AG08395 (cell line): ENCODE measurements at regions not wholly inside any gene's neighbourhood (a gene's known extent, or its start where the extent isn't known, plus 50 kb on each side); places are given as distances from the start of the nearest gene placed in this dataset.

Experiments used
- DNase-seq: peaks from one replicate; pipeline ENCODE4 v3.0.0; 2012; ENCODE audit warnings: mixed read lengths, low spot score

DNA sequence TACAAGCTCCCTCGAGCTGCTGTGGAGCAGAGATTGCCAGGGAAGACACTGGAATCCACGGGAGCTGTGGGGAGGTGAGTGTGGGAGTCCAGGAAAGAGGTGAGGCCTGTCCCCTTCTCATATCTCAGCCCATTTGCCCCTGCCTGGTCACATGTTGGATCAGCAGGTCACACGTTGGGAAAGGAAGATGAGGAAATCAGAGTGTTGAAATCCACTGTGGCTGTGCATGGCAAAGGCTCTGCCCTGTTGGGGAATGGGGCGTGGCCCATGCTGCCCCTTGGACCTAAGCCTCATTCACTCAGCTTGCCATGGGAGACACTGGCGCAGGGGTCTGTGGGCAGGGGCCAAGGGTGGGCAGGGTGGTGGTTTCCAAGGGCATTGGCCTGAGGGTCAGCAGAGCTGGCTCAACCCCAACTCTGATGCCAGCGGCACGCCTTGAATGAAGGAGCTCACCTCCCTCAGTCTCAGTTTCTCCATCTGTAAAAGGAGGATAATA lies 85.4 kb upstream of the CPEB4 start:
- peak; percentile 24 for DNase-seq

DNA sequence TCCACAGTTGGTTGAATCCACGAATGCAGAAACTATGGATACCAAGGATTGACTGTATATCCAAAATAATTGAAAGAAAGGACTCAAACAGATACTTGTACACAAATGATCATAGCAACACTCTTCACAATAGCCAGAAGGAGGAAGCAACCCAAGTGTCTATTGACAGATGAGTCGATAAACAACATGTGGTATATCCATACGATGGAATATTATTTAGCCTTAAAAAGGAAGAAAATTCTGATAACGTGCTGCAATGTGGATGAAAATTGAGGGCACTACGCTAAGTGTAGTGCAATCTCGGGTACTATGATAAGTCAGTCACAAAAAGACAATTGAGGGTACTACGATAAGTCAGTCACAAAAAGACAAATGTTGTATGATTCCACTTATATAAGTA lies 83.6 kb upstream of the CPEB4 start:
- no peak for DNase-seq

DNA sequence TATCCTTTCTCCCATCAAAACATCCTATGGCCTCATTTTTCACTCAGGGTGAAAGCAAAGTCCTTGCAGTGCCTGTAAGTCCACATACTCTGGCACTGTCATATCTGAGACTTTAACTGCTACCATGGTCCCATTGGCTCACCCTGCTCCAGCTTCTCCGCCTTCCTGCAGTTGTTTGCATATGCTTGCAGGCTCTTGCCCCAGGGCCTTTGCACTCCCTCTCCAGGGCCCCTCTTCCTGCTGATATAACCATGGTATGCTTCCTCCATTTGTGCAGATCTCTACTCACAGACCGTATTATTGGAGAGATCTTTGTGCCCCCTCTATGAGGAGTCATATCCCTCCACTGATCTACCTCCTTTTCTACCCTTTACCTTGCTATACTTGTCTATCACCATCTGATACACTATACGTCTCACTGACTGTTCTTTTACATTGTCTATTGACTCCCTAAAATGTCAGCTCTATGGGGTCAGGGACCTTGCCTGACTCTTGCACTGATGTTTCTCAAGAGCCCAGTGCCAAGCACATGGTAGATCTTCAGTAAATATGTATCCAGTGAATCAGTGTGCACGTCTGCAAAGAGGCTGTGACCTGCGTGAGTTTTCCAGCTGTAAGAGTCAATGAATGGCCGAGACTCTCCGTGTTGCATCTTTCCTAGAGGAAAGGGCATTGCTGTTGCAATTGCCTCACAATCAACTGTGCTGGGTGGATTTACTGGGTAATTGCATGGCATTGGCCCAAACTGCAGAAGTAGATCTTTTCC lies 81.7 kb upstream of the CPEB4 start:
- DNase-seq, result no peak

DNA sequence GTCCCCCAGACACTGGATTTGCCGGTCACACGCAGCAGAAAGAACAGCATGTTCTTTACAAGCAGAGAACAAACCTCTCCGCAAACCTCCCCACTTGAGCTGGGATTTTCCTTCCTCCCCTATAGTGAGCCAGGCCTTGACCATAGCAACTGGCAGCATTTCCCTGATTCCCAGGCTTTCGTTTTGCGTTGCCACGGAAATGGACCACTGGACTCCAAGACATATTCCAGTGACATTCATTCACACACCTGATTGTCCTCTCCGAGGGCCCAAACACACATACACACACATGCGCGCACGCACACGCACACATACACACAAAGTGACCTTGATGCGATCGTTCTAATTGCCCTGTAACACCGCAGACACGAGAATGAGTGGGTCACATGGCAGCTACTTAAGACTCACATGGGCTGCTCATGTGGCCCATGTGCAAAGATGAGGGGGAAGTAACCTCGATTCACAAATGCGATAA lies 80.9 kb upstream of the CPEB4 start:
- DNase-seq, result no peak

DNA sequence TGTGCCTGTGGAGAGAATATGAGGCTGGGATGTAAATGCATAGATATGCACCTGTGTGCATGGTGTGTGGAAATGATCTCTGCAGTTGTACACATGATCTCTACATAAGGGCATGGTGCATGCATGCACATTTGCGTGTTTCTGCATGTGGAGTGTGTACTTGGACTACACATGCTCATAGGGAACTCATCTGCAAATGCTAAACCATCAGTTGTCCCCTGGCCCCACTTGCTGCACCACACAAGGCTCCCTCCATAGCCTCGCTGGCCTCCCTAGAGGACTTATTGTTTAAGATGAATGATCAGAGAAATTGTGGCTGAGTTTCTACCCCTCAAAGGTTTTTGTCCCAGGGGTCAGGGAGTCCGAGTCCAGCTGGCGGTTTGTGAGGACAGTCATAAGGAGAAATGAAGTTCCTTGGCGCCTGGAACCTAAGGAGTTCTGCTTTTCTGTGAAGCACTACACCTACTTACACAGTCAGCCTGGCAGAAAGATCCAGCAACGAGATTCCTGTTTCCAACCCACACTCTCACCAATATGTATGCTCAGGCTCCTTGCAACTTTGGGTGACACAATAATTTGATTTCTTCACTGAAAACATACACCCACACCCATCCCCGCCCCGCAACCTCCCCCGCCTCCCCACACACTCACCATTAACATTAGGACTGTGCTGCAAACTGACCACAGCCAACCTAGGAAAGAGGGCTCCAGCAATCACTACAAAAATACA lies 79.9 kb upstream of the CPEB4 start:
- no peak for DNase-seq

DNA sequence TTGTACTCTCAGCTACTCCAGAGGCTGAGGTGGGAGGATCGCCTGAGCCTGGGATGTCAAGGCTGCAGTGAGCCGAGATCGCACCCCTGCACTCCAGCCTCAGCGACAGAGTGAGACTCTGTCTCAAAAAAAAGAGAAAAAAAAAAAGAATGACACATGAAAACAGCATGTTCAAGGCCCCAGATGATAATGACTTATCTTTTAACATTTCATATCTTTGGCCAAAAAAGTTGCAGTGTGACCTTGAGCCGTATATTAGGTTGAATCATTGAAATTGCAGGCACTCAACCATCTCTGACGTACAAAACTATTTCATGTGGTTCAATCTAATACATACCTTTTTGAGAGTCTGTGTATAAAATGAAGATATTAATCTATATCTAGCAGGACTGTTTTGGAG lies 79.1 kb upstream of the CPEB4 start:
- DNase-seq, result no peak

DNA sequence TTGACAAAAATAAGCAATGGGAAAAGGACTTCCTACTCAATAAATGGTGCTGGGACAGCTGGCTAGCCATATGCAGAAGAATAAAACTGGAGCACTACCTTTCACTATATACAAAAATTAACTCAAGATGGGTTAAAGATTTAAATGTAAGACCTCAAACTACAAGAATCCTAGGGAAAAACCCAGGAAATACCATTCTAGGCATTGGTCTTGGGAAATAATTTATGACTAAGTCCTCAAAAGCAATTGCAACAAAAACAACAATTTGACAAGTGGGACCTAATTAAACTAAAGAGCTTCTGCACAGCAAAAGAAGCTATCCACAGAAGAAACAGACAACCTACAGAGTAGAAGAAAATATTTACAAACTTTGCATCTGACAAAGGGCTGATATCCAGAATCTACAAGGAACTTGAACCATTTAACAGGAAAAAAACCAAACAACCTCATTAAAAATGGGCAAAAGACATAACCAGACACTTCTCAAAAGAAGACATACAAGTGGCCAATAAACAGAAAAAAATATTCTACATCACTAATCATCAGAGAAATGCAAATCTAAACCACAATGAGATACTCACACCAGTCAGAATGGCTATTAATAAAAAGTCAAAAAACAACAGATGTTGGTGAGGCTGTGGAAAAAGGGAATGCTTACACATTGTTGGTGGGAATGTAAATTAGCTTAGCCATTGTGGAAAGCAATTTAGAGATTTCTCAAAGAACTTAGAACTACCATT lies 75.2 kb upstream of the CPEB4 start:
- DNase-seq, result no peak

DNA sequence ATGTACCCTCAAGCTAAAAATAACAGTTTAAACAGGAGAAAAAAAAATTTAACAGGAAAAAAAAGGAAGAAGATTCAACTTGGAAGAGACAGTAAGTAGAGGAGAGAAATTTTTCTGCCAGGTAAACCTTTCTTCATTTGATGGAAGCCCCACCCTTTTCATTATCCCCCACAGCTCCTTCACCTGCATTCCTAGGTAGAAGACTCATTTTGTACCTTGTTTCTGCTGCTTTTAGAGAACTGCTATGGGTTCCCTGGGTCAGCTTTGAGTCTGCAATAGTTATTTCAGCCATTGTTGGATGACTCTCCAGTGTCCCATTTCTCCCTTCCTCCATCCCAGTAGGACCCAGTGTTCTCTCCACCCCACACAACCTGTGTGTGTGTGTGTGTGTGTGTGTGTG lies 74.1 kb upstream of the CPEB4 start:
- no peak for DNase-seq

DNA sequence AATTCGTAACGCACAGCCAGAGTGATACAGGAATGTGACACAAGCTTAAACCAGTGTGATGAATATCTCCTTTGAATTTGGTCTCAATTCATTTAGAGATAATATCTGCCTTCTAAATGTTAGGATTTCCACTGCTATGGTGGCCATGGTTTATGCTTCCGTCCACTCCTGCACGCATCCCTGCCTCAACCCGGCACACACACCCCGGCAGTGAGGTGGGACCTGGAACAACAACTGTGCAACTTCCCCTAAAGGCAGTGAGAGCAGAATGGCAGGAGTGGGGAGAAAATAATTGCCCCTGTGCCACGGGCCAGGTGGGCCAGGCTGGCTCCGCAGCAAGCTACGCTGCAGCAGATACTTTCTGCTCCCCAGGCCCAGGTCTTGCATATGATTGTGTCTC lies 72.6 kb upstream of the CPEB4 start:
- no peak for DNase-seq

DNA sequence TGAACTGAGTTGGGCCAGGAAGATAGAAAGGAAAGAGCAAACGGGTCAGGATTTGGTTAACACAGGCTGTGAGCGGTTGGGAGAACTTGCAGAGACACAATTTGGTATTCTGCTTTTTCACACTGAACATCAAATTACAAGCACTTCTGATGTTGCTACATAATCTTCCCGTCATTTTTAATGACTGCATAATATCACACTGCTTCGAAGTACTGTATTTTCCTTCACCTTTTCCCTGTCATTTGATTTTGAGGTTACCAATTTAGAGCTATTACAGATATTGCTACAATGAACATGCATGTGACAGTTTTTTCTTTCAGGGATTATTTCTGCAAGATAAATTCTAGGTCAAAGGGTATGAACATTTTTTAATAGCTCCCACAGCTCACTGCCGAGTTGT lies 71.4 kb upstream of the CPEB4 start:
- no peak for DNase-seq

DNA sequence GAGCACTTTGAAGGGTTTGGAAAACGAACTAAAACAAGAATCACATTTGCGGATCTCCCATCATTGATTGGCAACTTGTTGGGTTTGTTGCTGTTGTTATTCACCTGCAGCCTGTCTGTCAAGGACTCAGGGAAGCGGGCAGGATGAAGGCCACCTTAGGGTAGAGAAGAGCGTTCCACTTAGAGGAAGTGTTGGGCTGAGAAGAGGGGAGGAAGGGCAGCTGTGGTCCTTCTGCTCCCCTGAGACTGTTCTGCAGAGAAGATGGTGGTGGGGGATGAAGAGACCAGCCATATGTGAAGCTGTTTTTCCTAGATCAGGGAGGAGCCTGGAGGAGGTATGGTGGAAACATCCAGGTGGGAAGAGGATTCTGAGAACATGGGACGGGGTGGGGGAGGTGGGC lies 70.6 kb upstream of the CPEB4 start:
- no peak for DNase-seq

DNA sequence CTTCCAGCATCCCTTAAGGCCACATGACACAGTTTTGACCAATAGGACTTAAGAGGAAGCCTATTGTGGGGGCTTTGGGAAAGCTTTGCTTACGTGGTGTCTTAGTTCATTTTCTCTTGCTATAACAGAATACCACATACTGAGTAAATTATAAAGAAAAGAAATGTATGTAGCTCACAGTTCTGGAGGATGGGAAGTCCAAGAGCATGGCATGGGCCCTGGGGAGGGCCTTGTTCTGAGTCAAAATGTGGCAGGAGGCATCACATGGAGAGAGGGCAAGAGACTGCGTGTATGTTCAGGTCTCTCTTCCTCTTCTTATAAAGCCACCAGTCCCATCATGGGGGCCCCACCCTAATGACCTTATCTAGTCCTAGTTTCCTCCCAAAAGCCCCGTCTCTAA lies 68.6 kb upstream of the CPEB4 start:
- DNase-seq, result no peak

DNA sequence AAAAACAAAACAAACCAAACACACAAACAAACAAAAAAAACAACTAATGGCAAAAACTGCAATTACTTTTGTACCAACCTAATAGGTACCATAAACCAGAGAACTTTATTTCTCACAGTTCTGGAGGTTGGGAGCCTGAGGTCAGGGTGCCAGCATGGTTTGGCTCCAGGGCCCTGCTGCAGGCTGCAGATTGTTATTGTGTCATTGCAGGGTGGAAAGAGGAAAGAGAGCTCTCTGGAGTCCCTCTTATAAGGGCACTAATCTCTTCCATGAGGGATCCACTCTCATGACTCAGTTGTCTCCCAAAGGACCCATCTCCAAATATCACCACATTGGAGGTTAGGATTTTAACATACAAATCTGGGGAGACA lies 64.9 kb upstream of the CPEB4 start:
- DNase-seq, result no peak

DNA sequence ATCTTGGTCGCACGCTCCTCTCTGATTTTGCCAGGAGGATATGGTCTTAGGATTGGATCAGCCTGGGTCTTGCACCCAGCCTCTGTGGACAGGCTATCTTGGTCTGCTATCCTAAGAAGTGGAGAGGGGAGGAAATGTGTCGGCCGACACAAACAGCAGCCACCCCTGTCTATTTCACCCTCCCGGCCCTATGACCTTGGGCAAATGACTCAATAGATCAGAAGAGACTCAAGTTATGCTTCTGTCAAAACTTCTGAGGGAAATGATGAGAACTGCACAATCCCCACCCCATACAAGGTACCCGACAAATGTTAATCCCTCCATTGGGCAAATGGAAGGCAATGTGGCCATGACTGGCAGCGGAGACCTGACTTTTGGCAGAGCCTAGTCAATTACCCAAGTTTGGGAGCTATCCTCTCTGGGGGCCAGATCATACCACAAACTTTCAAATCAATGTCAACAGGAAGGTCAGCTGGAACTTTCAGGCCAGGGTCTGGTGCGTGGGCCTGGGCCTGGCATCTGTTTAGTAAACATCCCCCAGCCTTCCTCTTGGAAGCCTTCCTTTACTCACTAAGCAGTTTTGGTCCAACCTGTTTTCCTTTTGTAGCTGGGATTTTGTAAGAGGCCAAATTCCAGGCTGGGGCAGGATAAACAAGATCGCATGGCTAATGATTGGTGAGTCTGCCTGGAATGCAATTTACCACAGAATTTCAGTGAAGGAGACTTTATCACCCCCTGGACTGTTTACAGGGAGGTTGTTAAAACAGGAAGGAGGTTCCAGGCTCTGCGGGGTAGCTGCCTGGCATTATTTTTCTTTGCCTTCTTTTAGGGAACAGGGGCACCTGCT lies 64.2 kb upstream of the CPEB4 start:
- DNase-seq, result peak; percentile 92

DNA sequence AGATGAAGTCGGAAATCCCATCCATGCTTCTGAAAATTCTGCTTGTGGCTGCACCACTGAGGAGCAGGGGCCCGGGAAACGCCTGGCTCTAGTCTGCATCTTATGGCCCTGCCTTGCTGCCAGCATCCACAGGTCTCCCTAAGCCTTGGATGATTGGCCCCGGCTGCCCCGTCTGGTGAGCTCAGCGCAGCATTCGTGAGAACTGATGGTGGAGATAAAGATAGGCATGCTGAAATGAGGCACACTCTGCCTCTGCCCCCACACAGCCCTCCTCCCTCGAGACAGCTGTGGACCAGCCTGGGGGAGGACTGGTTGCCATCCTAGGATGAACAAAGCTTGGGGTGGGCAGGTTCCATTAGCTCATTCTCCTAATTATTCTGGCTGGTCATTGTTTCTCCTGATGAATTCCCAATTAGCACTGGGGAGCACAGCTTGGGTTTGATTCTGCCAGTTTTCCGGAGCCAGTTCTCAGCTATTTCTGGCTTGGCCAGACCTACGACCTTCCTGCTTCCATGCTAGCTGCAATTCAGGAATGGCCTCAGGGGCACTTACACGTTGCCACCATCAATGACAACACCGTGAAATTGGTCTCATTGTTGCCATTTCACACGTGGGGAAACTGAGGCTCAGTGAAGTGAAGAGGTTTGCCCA lies 62.8 kb upstream of the CPEB4 start:
- DNase-seq, result peak; percentile 42

DNA sequence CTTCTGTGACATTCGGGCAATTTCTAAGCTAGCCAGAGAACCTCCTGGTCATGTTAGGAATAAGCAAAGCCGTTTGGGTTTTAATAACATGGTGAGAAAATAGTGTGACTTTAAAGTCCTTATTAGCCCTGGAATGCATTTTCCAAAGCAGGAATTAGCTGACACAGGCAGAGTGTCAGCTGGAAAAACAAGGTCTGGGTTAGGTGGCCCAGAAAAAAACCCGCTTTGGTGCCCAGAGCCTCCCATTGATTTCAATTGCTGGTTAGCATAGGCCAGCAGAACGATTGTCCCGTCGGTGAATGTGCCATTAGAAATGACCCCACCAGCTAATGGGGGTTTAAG lies 62.1 kb upstream of the CPEB4 start:
- DNase-seq, result no peak

DNA sequence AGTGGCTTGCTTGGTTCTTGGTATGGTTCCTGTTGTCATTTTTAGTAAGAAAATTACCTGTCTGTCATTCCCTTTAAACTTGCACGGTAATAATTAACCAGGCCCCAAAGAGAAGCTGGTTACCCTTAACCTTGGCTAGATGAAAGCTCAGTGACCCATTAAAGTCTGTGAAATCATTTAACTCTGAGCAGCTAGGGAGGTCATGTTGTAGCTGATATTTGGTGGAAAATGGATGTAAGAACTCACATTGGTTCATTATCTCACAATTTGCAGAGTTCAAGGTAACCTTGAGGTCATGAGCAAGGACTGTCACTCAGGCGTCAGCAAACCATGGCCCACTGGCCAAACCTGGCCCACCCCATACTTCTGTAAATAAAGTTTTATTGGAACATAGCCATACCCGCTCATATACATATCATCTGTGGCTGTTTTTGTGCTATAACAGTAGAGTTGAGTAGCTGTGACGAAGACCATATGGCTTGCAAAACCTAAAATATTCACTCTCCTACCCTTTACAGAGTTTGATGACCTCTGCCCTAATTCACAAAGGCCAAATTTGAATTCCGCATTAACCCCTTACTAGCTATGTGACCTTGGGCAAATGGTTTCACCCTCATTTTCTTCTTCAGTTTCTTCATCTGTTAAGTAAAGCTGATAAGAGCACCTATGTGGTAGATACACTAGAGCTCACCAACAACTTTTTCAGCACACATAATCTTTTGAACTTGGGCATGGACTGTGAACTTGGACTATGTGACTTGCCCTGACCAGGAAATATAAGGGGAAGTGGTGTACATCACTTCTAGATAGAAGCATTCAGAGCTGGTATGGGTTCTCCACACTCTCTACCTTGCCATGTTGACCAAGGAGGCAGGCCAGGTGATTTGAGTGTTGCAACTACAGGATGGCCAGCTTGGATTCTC lies 61.5 kb upstream of the CPEB4 start:
- no peak for DNase-seq

DNA sequence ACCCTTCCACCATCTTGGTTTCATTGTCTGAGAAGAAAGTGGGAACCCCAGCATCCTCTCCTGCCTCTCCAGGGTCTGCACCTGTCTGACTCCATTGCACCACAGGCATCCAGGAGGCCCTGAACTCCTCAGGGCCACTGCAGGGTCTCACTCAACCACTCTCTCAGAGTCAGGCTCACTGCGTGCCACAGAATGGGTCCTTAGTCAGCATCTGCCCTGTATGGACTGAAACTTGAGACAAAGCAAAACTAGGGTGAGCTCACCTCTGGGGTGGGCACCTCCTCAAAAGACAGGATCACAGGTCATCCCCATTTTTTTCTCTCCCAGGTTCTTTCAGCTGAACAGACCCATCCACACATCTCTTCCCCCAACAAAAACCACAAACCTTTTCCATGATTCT lies 59.2 kb upstream of the CPEB4 start:
- DNase-seq, result no peak

DNA sequence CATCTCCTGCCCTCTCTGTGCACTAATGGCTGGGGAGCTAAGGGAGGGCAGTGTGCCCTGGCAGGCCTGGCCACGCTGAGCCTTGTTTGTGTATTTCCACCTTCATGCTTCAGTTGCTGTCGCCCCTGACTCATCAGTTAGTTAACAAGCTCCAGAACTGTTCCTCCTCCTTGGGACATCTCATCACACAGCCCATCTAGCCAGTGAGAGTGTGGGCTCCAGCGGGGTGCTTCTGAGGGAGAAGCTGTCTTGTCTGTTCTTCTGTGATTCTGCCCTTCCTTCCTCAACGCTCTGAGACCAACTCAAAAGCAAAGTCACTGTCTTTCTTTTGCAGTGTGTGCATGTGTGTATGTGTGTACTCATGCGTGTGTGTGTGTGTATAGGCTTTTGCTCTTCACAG lies 58.3 kb upstream of the CPEB4 start:
- DNase-seq, result peak; percentile 46

DNA sequence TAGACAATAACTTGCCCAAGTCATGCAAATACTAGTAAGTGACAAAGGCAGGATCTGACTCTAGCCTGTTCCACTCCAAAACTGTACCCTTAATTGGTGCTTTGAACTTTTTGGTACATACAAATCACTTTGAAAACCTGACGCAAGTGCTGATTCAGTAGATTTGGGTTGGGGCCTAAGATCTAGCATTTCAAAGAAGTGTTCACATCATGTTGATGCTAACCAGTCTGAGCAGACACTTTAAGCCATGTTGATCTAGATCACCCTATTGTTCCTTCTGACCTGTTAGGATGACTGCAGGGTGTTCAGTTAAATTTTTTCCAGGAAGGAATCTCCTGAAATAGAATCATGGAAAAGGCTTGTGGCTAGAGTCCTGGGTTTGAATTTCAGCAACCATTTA lies 57.7 kb upstream of the CPEB4 start:
- no peak for DNase-seq
